WTC11 (cell line): ENCODE measurements at regions not wholly inside any gene's neighbourhood (a gene's known extent, or its start where the extent isn't known, plus 50 kb on each side); places are given as distances from the start of the nearest gene placed in this dataset.

Experiments used
- CREB1 ChIP-seq: sonication (generic); formaldehyde crosslinking; IDR thresholded peaks from 2 replicates; pipeline ENCODE4 v1.8.0; 2023; ENCODE audit warnings: mild to moderate bottlenecking, missing genetic modification reagents
- CREM ChIP-seq: sonication (generic); formaldehyde crosslinking; IDR thresholded peaks from 2 replicates; pipeline ENCODE4 v1.8.1; 2022; ENCODE audit warnings: mild to moderate bottlenecking, missing genetic modification reagents, moderate library complexity
- TEAD1 ChIP-seq: sonication (generic); formaldehyde crosslinking; IDR thresholded peaks from 2 replicates; pipeline ENCODE4 v1.8.0; 2022; ENCODE audit warnings: mild to moderate bottlenecking, missing genetic modification reagents
- TF ChIP-seq, protein P1 (sequence below): fragments of 200-600 bp; IDR thresholded peaks from 2 replicates; pipeline ENCODE4 v1.8.0; 2022; ENCODE audit warnings: antibody characterized with exemption
- TF ChIP-seq, protein P2 (sequence below): sonication (generic); formaldehyde crosslinking; IDR thresholded peaks from 2 replicates; pipeline ENCODE4 v1.8.1; 2022; ENCODE audit warnings: mild to moderate bottlenecking, missing genetic modification reagents, moderate library complexity, borderline replicate concordance

DNA sequence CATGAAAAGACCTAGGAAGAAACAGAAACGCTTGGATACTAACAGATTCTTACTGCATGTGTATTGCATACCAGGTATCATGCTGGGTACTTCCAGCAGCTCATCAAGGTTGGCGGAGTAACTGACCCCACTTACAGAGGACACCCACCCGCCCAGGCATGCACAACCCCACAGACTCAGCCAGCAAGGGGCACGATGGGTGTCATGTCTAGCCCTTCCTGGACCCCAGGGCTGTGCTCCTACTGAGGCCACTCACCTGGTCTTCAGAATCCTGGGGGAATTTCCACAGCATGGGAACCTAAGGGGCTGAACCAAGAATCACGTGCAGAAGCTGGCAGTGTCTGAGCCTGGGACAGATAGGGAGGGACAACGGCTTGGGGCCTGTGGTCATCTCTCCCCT lies 134.1 kb upstream of the ZNF32 start:
- TF ChIP-seq CREM (CRISPR knock-in tag) (no peak), TEAD1 (no peak), CREB1 (no peak)
- TF ChIP-seq, protein P1, sequence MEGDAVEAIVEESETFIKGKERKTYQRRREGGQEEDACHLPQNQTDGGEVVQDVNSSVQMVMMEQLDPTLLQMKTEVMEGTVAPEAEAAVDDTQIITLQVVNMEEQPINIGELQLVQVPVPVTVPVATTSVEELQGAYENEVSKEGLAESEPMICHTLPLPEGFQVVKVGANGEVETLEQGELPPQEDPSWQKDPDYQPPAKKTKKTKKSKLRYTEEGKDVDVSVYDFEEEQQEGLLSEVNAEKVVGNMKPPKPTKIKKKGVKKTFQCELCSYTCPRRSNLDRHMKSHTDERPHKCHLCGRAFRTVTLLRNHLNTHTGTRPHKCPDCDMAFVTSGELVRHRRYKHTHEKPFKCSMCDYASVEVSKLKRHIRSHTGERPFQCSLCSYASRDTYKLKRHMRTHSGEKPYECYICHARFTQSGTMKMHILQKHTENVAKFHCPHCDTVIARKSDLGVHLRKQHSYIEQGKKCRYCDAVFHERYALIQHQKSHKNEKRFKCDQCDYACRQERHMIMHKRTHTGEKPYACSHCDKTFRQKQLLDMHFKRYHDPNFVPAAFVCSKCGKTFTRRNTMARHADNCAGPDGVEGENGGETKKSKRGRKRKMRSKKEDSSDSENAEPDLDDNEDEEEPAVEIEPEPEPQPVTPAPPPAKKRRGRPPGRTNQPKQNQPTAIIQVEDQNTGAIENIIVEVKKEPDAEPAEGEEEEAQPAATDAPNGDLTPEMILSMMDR = no peak
- TF ChIP-seq, protein P2, sequence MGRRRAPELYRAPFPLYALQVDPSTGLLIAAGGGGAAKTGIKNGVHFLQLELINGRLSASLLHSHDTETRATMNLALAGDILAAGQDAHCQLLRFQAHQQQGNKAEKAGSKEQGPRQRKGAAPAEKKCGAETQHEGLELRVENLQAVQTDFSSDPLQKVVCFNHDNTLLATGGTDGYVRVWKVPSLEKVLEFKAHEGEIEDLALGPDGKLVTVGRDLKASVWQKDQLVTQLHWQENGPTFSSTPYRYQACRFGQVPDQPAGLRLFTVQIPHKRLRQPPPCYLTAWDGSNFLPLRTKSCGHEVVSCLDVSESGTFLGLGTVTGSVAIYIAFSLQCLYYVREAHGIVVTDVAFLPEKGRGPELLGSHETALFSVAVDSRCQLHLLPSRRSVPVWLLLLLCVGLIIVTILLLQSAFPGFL (CRISPR knock-in tag) = no peak
